Neural crest cell (in vitro differentiated cells): ENCODE measurements at regions not wholly inside any gene's neighbourhood (a gene's known extent, or its start where the extent isn't known, plus 50 kb on each side); places are given as distances from the start of the nearest gene placed in this dataset.

Experiments
- DNase-seq: peaks from one replicate; pipeline ENCODE4 v3.0.0; 2021; ENCODE audit warnings: low read depth, mixed read lengths, low spot score
- H3K27ac Mint-ChIP-seq: one replicate; pipeline ENCODE4 v1.8.0; 2021; ENCODE audit warnings: mild to moderate bottlenecking, mixed read lengths; ENCODE audit not compliant: unreplicated experiment
- H3K27me3 Mint-ChIP-seq: 2 replicates; pipeline ENCODE4 v1.8.0; 2021; ENCODE audit warnings: low read depth, mild to moderate bottlenecking, mixed read lengths
- H3K36me3 Mint-ChIP-seq: 2 replicates; pipeline ENCODE4 v1.8.0; 2021; ENCODE audit warnings: low read depth, mild to moderate bottlenecking, mixed read lengths
- H3K4me1 Mint-ChIP-seq: 2 replicates; pipeline ENCODE4 v1.8.0; 2021; ENCODE audit warnings: mixed read lengths
- H3K4me3 Mint-ChIP-seq: one replicate; pipeline ENCODE4 v1.8.0; 2021; ENCODE audit warnings: mild to moderate bottlenecking, mixed read lengths
- H3K9me3 Mint-ChIP-seq: 2 replicates; pipeline ENCODE4 v1.8.0; 2021; ENCODE audit warnings: mixed read lengths
- CTCF ChIP-seq: fragments of 200-600 bp; sonication (generic); conservative IDR thresholded peaks from 2 replicates; pipeline ENCODE4 v1.5.0; 2021; ENCODE audit warnings: antibody characterized with exemption, mild to moderate bottlenecking

GRCh38 chr2:8482432-8482831 lies 199.4 kb upstream of the ID2 start:
- no peak for TF ChIP-seq CTCF
- Mint-ChIP-seq H3K9me3 (no peaks in the 10 kb centered on the region), H3K36me3 (no peaks in the 10 kb centered on the region), H3K4me3 (no peak overlapping the region), H3K4me1 (peaks cover 5% of the 10 kb centered on the region), H3K27ac (no peak overlapping the region), H3K27me3 (no peaks in the 10 kb centered on the region)
- DNase-seq = no peak

- Mint-ChIP-seq H3K27ac (no peak overlapping the region), H3K4me1 (peaks cover 12% of the 10 kb centered on the region), H3K36me3 (no peaks in the 10 kb centered on the region), H3K27me3 (no peaks in the 10 kb centered on the region), H3K9me3 (no peaks in the 10 kb centered on the region), H3K4me3 (no peak overlapping the region)
- TF ChIP-seq CTCF = no peak
- no peak for DNase-seq
Measured at GRCh38 chr2:8484502-8485283, 197.2 kb upstream of the ID2 start.

GRCh38 chr2:8485736-8486135 lies 196.1 kb upstream of the ID2 start:
- Mint-ChIP-seq H3K9me3 (no peaks in the 10 kb centered on the region), H3K27ac (no peak overlapping the region), H3K4me3 (no peak overlapping the region), H3K4me1 (peaks cover 12% of the 10 kb centered on the region), H3K36me3 (no peaks in the 10 kb centered on the region), H3K27me3 (no peaks in the 10 kb centered on the region)
- DNase-seq = no peak
- no peak for TF ChIP-seq CTCF

- TF ChIP-seq CTCF = no peak
- Mint-ChIP-seq H3K36me3 (no peaks in the 10 kb centered on the region), H3K9me3 (no peaks in the 10 kb centered on the region)
Measured at GRCh38 chr2:8486141-8486540, 195.7 kb upstream of the ID2 start.

GRCh38 chr2:8487461-8487932 lies 194.4 kb upstream of the ID2 start:
- DNase-seq = no peak
- Mint-ChIP-seq H3K4me1 (peaks cover 12% of the 10 kb centered on the region), H3K4me3 (no peak overlapping the region), H3K36me3 (no peaks in the 10 kb centered on the region), H3K27me3 (no peaks in the 10 kb centered on the region), H3K9me3 (no peaks in the 10 kb centered on the region), H3K27ac (no peak overlapping the region)
- no peak for TF ChIP-seq CTCF

More at GRCh38 chr2:8486141-8486540, 195.7 kb upstream of the ID2 start:
- peaks cover 12% of the 10 kb centered on the region for H3K4me1 Mint-ChIP-seq
- no peaks in the 10 kb centered on the region for H3K27me3 Mint-ChIP-seq
- DNase-seq = no peak
- no peak overlapping the region for H3K4me3 Mint-ChIP-seq
- no peak overlapping the region for H3K27ac Mint-ChIP-seq
